ENCODE measurements at regions not wholly inside any gene's neighbourhood (a gene's known extent, or its start where the extent isn't known, plus 50 kb on each side); places are given as distances from the start of the nearest gene placed in this dataset.

DNA sequence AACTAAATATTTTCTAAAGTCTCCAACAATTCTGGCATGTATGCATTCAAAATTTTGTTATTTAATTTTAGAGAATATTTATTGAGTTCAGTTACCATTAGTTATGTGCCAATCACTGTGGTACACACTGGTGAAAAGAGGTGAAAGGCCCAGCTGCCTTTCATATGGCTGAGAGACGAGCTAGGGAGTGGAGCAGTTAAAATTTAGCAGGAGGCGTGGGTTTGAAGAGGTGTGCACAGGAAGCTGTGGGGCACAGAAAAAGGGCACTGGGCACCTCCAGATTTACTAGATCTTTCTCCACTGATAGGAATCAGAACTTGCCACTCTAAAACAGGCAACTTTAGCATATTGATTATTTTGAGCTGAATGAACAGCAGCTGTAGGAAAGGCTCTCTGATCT, 347.1 kb downstream of the CD83 start:
- intact Hi-C loops (cut with DNase I; ENCODE audit: low total_unique reads) (no loop called here), in situ Hi-C loops (cut with MboI; ENCODE audit: low pct_ligation_motif_present in 1 of 4, low pct_unique_long_range_greater_than_20kb in 1 of 4, low sequenced_read_pairs in 3 of 4) (no loop called here)
- Histone ChIP-seq H3K27me3 (no peaks in the 10 kb centered on the region), H3K4me3 (no peak overlapping the region), H3K9me3 (no peaks in the 10 kb centered on the region), H3K27ac (no peak overlapping the region), H3K36me3 (no peaks in the 10 kb centered on the region), H3K4me1 (no peaks in the 10 kb centered on the region)
- no peak for TF ChIP-seq EP300 (IDR thresholded peaks at IDR 0.05; ENCODE audit: low read depth)
- no peak for TF ChIP-seq POLR2A (IDR thresholded peaks at IDR 0.05)
- TF ChIP-seq POLR2AphosphoS5 (IDR thresholded peaks at IDR 0.05) = no peak
- TF ChIP-seq, protein P1, sequence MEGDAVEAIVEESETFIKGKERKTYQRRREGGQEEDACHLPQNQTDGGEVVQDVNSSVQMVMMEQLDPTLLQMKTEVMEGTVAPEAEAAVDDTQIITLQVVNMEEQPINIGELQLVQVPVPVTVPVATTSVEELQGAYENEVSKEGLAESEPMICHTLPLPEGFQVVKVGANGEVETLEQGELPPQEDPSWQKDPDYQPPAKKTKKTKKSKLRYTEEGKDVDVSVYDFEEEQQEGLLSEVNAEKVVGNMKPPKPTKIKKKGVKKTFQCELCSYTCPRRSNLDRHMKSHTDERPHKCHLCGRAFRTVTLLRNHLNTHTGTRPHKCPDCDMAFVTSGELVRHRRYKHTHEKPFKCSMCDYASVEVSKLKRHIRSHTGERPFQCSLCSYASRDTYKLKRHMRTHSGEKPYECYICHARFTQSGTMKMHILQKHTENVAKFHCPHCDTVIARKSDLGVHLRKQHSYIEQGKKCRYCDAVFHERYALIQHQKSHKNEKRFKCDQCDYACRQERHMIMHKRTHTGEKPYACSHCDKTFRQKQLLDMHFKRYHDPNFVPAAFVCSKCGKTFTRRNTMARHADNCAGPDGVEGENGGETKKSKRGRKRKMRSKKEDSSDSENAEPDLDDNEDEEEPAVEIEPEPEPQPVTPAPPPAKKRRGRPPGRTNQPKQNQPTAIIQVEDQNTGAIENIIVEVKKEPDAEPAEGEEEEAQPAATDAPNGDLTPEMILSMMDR (IDR thresholded peaks at IDR 0.05) = no peak
- no peak for DNase-seq
- WGBS, 2 donors (ENCODE audit: low coverage in 1 of 2) = 71 to 75% methylated on average over 2 of the region's 2 CpGs

DNA sequence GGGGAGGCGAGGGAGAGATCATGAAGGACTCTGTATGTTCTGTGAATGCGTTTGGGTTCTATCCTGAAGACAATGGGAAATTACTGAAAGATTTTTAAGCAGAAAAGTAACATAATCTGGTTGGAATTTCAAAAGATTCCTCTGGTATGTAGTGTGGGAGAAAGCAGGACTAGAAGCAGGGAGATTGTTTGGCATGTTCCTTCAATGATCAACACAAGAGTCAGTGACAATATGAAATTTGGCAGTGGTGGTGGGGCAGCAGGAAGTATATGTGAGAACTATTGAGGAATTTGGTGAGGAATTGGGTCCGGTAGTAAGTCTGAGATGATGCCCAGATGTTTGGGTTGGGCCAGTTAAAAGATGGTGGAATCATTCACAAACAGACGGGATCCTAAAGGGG, 348.7 kb downstream of the CD83 start:
- no peaks in the 10 kb centered on the region for H3K9me3 ChIP-seq
- H3K27me3 ChIP-seq = no peaks in the 10 kb centered on the region
- intact Hi-C loops (cut with DNase I; ENCODE audit: low total_unique reads) = no loop called here
- H3K27ac ChIP-seq = no peak overlapping the region
- no peaks in the 10 kb centered on the region for H3K36me3 ChIP-seq
- in situ Hi-C loops (cut with MboI; ENCODE audit: low pct_ligation_motif_present in 1 of 4, low pct_unique_long_range_greater_than_20kb in 1 of 4, low sequenced_read_pairs in 3 of 4) = no loop called here
- TF ChIP-seq POLR2A (IDR thresholded peaks at IDR 0.05) (no peak), POLR2AphosphoS5 (IDR thresholded peaks at IDR 0.05) (no peak), EP300 (IDR thresholded peaks at IDR 0.05; ENCODE audit: low read depth) (no peak)
- TF ChIP-seq, protein P1 (IDR thresholded peaks at IDR 0.05) = no peak
- no peak overlapping the region for H3K4me3 ChIP-seq
- 84 to 100% methylated on average over 4 of the region's 4 CpGs for WGBS, 2 donors (ENCODE audit: low coverage in 1 of 2)
- no peaks in the 10 kb centered on the region for H3K4me1 ChIP-seq
- no peak for DNase-seq

DNA sequence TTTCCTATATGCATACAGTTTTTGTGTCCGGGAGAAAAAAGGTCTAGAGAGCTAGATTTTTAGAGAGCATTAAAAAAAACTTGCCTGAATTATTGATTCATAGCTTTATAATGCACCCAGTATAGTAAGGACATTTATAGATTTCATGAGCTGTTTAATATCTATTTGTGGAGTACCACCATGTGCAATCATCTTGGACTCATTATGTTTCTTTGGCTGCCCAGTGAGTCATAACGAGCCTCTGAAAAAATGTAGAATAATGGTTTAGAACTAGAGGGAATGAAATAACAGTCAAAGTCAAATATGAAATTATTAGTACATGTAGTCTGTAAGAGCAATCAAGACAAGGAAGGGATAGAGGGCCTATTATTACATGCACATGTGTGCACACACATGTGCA, 350.0 kb downstream of the CD83 start:
- no peak for TF ChIP-seq EP300 (IDR thresholded peaks at IDR 0.05; ENCODE audit: low read depth)
- TF ChIP-seq POLR2AphosphoS5 (IDR thresholded peaks at IDR 0.05) = no peak
- no peak for TF ChIP-seq POLR2A (IDR thresholded peaks at IDR 0.05)
- TF ChIP-seq, protein P1 (IDR thresholded peaks at IDR 0.05) = no peak
- Histone ChIP-seq H3K4me3 (no peak overlapping the region), H3K27me3 (no peaks in the 10 kb centered on the region), H3K36me3 (no peaks in the 10 kb centered on the region), H3K4me1 (no peaks in the 10 kb centered on the region), H3K27ac (no peak overlapping the region), H3K9me3 (no peaks in the 10 kb centered on the region)
- in situ Hi-C loops (cut with MboI; ENCODE audit: low pct_ligation_motif_present in 1 of 4, low pct_unique_long_range_greater_than_20kb in 1 of 4, low sequenced_read_pairs in 3 of 4) = no loop called here
- intact Hi-C loops (cut with DNase I; ENCODE audit: low total_unique reads) = no loop called here
- DNase-seq = no peak
- 71 to 76% methylated on average over 2 of the region's 2 CpGs for WGBS, 2 donors (ENCODE audit: low coverage in 1 of 2)

DNA sequence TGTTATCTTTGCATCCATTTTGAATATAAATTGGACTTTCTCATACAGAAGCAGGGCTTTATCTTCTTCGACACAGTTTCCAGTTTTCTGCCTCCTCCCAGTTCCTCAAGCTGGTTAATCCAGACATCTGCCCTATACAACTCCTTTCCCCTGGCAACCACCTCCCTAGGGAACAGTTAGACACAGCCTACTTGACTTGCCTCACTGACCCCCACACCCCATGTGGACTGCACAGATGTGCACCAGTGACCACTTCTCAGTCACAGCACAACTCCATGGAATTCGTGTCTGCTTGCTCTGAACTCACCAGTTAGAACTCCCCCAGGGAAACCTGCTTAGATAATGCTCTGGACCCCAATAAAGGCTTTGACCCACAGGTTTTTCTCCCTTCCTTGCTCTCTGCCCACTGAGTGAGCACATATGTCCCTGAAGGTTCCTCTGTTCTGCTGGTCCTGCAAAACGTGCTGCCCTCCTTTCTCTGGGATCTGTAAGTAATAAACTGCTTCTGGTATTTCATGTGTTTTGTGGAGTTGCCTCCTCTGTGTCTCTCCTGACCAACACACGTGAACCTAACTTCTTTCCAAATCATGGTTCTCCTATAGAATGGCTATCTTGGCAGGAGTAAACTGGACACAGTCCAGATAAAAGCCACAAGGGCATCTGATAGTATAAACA, 351.2 kb downstream of the CD83 start:
- no peaks in the 10 kb centered on the region for H3K27me3 ChIP-seq
- no peak overlapping the region for H3K4me3 ChIP-seq
- 78 to 87% methylated on average over 4 of the region's 4 CpGs for WGBS, 2 donors (ENCODE audit: low coverage in 1 of 2)
- in situ Hi-C loops (cut with MboI; ENCODE audit: low pct_ligation_motif_present in 1 of 4, low pct_unique_long_range_greater_than_20kb in 1 of 4, low sequenced_read_pairs in 3 of 4) (no loop called here), intact Hi-C loops (cut with DNase I; ENCODE audit: low total_unique reads) (no loop called here)
- H3K36me3 ChIP-seq = no peaks in the 10 kb centered on the region
- no peaks in the 10 kb centered on the region for H3K9me3 ChIP-seq
- TF ChIP-seq POLR2AphosphoS5 (IDR thresholded peaks at IDR 0.05) = no peak
- no peaks in the 10 kb centered on the region for H3K4me1 ChIP-seq
- DNase-seq = no peak
- no peak overlapping the region for H3K27ac ChIP-seq

DNA sequence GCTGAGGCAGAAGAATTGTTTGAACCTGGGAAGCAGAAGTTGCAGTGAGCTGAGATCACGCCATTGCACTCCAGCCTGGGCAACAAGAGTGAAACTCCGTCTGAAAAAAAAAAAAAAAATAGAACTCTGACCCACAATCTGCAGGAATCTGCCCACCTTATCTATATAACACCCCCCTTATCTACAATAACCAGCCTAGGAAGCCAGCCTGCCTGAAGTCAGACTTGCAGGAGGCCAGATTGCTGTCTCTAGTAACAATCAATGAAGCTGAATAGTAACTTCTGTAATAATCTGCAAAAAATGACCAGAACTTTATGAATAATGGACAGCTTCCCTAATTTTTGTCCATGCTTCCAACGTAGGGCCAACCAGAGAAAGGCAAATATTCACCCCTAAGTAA, 352.5 kb downstream of the CD83 start:
- no peak overlapping the region for H3K27ac ChIP-seq
- in situ Hi-C loops (cut with MboI; ENCODE audit: low pct_ligation_motif_present in 1 of 4, low pct_unique_long_range_greater_than_20kb in 1 of 4, low sequenced_read_pairs in 3 of 4) (no loop called here), intact Hi-C loops (cut with DNase I; ENCODE audit: low total_unique reads) (loop anchor here (10.0 kb wide), 1 partner anchor 1575 kb away; no protein-coding TSS in a partner anchor)
- no peaks in the 10 kb centered on the region for H3K27me3 ChIP-seq
- no peak for DNase-seq
- H3K36me3 ChIP-seq = no peaks in the 10 kb centered on the region
- H3K4me1 ChIP-seq = no peaks in the 10 kb centered on the region
- no peak overlapping the region for H3K4me3 ChIP-seq
- WGBS, 2 donors (ENCODE audit: low coverage in 1 of 2) = 87 to 100% methylated on average over 1 to 3 of the region's 3 CpGs
- H3K9me3 ChIP-seq = no peaks in the 10 kb centered on the region
- TF ChIP-seq EP300 (IDR thresholded peaks at IDR 0.05; ENCODE audit: low read depth) (no peak), POLR2A (IDR thresholded peaks at IDR 0.05) (no peak), POLR2AphosphoS5 (IDR thresholded peaks at IDR 0.05) (no peak)
- TF ChIP-seq, protein P1 (IDR thresholded peaks at IDR 0.05) = no peak
